ENCODE measurements at regions not wholly inside any gene's neighbourhood (a gene's known extent, or its start where the extent isn't known, plus 50 kb on each side); places are given as distances from the start of the nearest gene placed in this dataset.
"Not testable (repeated sequence)": the region's sequence is repeated elsewhere in the genome, so short reads cannot be mapped to it uniquely, and the experiment has no call there.

DNA sequence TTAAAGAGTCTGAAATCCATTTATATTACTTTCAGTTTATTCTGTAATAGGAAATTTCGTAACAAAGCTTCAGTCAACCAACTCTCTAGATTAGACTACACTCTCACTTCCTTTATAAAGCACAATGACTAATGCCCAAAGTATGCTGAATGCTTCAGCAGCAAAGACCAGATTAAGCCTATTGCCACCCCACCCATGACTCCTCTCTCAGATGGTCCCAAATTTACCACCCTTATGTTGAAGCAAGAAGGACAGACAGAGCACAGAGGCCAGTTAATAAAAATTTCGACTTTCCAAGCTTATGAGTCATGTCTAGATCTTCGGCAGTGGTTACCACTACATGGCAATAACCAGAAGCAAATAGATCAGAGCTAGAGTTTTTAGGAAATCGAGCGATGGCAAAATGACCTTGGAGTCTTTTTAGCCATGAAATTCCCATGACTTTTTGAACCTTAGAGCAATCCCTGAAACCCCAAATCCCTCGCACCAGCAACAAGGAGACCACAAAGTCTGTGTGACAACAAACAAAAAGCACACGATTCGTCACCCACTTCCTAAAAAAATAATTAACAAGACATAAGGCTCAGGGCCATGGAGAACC, 287.8 kb upstream of the RASA1 start:
- DNase-seq = no peak

DNA sequence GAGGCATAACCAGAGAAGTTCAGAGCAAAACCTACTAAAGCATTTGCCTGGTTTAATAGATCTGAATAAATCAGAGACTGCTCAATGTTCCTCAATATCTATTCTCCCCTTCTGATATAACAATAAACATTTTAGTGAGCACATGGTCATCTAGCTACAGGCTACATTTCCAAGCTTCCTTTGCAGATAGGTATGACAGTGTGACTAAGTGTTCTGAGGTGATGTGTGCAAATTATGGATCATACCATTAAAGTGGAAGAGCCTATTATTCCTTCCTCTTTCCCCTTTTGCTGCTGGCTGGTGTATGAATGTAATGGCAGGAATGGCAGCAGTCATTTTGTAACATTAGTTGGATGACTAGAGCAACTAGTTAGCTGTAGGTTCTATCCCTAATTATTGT, 285.8 kb upstream of the RASA1 start:
- DNase-seq = no peak

DNA sequence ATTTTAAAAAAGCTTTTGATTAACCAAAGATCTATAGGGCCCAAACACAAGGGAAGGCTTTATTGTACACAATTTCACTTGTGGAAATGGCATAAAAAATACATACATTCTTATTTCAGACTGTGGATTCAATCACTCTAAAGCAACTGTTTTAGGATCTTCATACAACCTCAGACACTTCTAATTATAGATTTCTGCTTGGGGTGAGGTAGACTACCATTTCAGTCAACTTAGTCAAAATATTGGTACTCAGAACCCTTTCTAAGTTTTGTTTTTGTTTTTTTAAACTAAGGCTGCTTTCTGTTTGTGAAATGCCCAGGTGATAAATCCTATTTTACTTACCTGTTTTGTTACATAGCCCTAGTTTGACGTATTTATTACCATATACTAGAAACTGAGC, 284.5 kb upstream of the RASA1 start:
- no peak for DNase-seq

DNA sequence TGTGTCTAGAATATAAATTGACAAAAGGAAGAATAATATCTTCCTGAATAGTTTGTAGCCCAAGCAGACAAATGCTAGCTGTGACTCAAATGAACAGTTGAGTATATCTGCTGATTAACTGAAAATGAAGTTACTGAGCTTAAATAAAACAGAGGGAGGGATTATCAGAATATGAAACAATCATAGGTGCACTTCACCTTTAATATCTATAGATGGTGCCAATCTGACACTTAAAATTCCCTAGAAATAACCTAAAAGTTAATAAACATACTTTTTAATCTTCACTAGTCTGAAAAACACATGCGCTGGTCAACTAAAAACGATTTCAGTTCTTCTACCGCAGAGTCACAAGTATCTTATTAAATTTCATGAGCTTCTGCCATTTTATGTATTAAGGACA, 280.8 kb upstream of the RASA1 start:
- no peak for DNase-seq

DNA sequence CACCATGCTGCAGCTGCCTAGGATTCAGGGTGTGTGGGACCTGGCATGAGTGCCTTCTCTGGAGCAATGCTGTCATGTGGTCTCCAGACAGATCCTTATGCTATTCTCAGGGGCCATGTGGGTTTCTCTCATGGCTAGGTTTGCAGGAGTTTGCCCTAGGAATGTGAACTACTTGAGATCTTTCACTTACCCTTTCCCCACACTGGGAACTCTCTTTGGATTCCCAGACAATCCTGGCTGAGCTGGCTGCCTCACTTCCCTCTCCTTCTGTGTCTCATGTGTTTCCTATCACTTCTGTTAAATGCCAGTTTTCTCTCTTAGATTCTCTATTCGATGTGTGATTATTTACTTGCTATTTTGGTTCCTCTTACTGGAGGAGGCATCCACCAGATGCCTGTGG, 270.2 kb upstream of the RASA1 start:
- no peak for DNase-seq

DNA sequence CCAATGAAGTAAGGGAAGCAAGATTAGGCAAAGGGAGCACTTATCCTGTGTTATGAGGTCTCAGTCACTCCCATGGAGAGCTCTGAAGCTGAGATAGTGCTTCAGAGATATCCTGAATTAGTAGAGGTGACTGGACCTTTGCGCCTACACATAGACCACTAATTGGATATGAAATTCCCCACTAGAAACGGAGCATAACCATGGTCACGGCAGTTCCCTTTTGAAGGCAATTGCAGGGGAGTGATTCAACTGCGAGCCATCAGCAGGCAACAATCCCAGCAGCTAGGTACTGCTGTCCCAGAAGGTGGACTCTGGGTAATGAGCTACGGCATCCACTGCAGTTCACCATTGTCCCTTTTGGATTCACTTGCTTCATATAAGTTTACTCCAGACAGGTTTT, 267.7 kb upstream of the RASA1 start:
- DNase-seq = no peak

DNA sequence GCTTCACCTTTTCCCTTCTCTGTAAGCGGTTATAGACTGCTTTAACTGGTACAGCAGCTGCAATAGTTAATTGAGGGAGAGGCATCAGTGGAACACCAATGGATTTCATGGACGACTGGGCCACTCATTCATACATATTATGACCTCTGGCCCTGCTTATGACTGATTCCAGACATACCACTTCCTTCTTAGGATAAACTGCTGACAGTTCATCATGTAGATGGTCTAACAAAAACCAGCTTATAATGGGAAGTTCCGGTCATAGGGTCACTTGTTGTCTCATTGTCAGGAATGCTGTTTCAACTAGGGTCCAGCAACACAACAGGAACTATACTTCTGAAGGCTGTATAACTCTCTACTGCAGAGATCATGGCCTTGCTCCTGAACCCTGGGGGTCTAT, 265.2 kb upstream of the RASA1 start:
- DNase-seq = no peak

DNA sequence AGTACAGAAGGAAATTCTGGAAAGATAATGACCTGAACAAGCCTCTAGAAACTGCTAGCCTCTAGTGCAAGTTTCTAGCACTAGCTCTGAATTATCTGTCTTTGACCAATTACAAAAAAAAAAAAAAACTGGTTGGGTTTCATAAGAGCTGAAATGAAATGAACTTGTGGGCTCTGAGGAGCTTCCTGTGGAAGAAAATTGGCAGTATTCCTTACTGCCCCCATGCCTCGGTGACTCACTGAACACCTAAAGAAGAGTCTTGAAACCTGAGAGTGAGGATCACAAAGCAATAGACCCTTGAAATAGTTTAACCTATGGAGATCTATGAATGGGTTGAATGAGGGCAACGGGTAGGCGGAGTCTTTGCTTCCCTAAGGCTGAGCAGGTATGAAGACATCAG, 263.6 kb upstream of the RASA1 start:
- DNase-seq = no peak

DNA sequence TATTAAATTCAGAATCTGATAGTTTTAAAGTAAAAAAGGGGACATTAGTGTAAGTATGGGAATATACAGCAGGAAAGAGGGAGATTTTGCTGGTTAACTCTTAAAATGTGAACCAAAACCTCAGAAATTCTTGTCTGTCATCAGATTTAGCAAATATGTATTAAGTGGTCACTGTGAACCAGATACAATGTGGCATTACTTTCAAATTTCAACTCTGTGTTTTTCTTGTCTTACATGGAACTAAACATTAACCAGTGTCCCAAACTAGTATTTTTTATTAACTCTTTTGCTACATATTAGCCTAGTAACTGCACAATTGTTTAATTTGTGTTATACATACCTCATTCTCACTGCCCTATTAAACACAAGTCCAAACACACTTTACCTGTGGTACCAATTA, 259.9 kb upstream of the RASA1 start:
- DNase-seq = no peak

DNA sequence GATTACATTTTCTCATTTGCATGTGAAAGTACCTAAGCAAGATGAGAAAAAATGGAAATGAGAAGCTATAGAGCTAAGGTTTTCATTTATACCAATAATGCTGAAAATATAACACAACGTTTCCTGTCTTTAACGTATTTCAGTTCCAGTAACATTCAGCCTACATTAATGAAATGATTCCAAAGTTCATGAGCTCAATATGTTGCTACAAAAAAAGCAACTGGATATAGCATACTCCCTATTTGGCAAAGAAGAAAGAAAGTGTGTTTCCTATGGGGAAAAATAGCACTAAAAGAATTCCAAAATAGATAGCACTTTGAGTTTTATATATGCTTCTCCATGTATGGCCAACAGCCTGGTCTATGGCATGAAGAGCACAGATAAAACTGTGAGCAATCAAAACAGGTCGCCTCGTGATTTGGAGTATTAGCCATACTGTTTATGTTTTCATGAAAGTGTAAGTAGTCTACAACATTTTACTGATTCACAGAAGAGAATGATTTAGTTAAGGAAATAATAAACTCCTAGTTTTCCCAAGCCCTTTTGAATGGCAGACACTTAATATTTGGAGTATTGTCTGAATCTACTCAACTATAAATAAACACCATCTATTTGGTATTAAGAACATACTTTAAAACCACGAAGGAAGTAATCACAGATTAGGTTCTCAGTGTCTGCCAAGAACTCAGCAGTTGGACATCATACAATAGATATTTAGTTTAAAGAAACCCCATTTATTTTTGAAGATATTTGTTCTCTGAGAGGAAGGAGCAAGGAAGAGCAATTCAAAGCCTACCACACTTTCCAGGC, 258.7 kb upstream of the RASA1 start:
- DNase-seq = no peak

DNA sequence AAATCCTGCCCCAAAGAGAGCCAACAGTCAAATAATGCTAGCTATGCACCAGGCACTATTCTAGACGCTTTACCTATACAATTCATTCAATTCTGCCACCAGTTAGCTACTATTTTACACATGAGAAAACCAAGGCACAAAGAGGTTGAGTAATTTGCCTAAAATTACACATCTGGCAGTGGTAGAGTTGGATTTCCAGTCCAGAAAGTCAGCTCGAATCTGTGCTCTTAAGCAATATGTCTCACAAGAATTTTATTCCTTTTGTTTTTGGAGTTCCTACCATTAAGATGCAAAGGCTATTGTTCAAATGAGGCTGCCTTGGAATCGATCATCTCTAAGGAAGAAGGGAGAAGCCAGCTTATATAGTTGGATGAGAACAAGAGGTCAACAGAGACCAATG, 256.9 kb upstream of the RASA1 start:
- DNase-seq = no peak

DNA sequence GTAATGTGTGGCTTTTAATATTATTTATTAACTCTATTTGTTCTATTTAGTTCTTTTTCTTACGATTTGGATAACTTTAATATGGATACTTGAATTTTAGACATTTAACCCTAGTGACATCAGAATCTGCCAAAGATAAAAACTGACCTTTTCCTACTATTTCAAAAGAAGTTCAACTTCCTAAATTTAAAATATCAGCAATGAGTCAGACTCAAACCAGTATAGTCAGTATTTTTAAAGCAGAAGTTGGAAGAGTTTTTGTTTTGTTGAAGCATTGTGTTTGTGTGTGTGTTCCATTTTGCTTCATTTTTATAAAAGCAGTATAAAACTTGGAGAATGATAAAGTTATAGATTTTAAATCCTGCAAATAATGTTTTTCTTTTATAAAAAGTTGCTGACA, 251.8 kb upstream of the RASA1 start:
- no peak for DNase-seq

DNA sequence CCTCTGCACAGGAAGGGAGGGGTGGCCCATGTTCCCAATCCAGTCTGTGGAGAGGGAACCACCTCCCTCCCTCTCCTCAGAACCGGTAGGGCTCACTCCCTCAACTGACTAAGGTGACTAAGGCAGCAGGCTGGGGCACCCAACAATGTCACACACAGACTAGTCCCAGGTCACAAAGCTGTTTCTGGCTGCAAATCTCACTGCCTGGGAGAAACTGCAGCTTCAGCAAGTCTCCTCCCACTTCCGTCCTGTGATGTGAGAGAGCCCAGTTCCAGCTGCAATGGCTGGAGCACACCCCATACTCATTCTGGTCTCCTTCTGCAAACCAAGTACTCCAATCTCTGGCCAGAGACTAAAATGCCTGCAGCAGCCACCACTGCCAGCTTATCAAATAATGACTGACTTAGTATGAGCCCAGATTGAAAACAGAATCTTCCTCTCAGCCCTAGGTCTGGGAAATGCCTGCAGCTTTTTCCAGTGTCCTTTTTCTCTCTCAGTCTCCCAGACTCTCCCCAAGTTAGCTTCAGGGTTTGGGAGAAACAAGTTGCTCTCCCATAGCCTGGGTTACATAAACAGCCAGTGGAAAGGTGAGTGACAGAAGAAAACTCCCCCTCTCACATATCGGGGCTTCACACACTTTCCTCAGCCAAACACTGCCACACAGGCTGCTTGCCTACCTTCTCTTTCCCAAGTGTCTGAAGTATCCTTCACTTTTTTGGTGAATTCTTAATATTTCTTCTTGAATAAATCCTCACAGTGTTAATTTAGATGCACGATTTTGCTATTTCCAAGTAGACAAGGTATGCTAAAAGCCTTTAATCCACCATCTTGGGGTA, 247.4 kb upstream of the RASA1 start:
- DNase-seq = peak; percentile 7

DNA sequence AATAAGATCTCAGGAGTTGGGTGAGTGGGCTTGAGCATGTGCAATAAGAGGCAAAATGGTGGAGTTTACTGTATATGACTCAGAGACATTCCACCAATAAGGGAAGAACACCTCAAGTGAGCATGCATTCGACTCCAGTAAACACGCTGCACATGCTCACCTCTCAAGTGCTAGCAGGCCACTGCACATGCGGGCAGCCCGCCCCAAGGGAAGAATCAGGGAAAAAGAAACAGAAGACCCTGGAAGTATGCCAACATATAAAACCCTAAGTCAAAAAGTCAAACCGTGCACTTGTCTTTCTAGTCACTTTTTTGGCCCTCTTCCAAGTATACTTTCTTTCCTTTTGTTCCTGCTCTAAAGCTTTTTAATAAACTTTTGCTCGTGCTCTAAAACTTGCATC, 245.3 kb upstream of the RASA1 start:
- DNase-seq = no peak

DNA sequence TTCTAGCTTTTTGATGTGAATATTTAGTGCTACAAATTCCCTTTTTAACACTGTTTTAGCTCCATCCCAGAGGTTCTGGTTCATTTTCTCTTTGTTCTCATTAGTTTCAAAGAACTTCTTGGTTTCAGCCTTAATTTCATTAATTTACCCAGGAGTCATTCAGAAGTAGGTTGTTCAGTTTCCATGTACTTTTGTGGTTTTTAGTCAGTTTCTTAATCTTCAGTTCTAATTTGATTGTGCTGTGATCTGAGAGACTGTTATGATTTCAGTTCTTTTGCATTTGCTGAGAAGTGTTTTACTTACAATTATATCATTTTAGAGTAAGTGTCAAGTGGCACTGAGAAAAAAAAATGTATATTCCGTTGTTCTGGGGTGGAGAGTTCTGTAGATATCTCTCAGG, 240.1 kb upstream of the RASA1 start:
- no peak for DNase-seq

DNA sequence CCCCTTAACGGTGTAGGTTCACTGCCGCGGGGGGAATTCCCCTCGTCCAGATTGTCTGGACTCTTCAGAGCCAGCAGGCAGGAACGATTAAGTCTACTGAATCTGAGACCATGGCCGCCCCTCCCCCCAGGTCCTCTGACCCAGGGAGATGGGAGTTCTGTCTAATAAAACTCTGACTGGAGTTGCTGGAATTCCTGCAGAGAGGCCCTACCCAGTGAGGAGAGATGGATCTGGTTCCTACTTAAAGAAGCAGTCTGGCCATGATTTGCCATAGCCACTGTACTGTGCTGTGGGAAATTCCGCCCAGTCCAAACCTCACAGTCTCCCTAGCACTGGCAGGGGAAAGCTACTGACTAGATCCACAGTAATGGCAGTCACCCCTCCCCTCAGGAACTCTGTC, 237.7 kb upstream of the RASA1 start:
- no peak for DNase-seq

DNA sequence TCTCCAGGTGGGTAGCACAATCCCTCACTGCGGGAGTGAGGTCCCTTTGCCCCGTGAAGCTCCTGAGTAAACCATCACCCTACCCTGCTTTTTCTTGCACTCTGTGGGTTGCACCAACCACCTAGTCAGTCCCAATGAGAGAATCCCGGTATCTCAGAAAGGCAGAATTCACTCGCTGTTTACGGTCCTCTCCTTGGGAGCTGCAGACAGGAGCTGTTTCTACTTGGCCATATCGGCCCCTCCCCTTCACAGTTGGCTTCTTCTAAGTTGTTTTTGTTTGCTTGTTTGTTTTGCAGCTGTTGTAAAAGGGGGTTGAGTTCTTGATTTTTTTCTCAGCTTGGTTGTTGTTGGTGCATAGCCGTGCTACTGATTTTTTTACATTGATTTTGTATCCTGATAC, 237.0 kb upstream of the RASA1 start:
- DNase-seq = no peak

DNA sequence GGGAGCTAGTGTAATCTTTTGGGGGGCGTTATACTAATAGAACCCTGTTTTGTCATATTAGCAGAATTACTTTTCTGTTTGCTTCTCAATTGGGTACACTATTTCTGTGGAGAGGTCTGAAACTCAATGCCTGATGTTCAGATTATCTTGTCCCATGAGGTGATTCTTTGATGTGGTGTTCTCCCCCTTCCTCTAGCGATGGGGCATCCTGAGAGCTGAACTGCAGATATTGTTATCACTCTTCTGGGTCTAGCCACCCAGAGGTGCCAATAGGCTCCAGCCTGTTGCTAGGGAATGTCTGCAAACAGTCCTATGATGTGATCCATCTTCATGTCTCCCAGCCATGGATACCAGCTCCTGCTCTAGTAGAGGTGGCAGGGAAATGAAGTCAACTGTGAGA, 233.1 kb upstream of the RASA1 start:
- no peak for DNase-seq

DNA sequence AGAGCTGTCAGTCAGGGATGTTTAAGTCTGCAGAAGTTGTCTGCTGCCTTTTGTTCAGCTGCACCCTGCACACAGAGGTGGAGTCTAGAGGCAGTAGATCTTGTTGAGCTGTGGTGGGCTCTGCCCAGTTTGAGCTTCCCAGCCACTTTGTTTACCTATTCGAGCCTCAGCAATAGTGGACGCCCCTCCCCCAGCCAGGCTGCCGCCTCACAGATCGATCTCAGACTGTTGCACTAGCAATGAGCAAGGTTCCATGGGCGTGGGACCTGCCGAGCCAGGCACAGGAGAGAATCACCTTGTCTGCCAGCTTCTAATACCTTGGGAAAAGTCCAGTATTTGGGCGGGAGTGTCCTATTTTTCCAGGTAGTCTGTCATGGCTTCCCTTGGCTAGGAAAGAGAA, 225.1 kb upstream of the RASA1 start:
- DNase-seq = no peak

DNA sequence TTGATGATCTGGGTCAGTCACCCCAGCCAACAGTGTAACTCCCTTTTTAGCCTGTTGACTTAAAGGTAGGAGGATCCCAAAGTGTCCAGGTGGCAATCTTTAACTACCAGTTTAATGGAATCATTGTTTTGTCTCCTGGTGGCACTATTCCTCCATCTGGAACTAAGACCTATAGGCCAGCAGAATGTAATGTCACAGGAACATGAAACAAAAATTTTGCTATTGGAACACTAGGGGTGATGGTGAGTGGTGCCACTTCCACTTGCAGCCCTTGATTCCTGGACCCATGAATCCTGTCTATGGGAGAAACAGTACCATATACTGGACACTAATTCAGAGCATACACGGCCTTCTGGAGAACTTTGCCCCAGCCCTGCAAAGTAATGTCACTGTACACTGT, 219.5 kb upstream of the RASA1 start:
- DNase-seq = no peak

DNA sequence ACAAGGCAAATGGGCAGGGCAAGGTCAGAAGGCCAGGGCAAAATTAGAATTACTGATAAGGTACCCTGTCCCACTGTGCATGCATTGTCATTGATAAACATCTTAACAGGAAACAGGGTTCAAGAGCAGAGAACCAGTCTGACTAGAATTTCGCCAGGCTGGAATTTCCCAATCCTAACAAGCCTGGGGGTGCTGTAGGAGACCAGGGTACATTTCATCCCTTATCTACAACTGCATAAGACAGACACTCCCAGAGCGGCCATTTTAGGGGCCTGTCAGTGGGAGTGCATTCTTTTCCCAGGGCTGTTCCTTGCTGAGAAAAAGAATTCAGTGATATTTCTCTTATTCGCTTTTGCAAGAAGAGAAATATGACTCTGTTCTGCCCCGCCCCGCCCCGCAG, 218.7 kb upstream of the RASA1 start:
- not testable (repeated sequence) for DNase-seq

DNA sequence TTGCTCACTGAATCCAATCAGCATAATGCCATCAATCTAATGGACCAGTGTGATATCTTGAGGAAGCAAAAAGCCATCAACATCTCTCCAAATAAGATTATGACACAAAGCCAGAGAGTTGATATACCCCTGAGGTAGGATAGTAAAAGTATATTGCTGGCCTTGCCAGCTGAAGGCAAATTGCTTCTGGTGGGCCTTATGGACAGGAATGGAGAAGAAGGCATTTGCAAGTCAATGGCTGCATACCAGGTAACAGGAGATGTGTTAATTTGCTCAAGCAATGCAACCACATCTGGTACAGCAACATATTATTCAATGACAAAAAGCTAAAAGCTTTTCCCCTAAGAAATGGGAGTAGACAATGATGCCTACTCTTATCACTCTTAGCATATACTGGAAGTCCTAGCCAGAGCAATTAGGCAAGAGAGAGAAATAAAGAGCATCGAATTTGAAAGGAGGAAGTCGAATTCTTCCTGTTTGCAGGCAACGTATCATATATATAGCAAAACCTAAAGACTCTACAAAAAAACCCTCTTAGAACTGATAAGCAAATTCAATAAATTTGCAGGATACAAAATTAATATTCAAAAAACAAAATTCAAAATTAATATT, 216.1 kb upstream of the RASA1 start:
- no peak for DNase-seq

DNA sequence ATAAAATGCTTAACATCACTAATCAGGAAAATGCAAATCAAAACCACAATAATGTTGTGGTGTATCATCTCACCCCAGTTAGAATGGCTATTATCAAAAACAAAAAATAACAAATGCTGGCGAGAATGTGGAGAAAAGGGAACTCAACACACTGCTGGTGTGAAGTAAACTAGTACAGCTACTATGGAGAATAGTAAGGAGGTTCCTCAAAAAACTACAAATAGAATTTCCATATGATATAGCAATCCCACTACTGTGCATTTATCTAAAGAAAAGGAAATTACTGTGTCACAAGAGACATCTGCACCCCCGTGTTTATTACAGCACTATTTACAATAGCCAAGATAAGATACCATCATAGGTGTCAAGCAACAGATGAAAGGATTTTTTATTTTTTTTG, 214.5 kb upstream of the RASA1 start:
- no peak for DNase-seq

DNA sequence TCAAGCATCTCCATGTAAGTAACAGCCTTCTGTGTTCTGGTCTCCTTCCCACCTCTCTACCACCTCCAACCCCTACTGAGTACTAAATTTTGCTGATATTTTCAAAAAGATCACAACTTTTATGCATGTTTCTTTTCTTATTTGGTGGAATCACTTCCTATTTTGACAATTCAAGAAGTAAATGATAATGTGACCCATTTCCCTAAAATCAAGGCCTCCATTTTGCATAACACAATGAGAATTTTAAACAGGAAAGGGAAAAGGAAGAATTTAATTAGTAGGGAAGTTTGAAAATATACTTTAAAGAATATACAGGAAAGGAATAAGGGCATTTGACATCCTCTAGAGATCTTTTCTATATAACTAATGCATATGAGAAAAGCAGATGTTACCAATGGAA, 212.9 kb upstream of the RASA1 start:
- DNase-seq = no peak
